HepG2 (cell line): ENCODE measurements at regions not wholly inside any gene's neighbourhood (a gene's known extent, or its start where the extent isn't known, plus 50 kb on each side); places are given as distances from the start of the nearest gene placed in this dataset.

Experiments used
- ARNT ChIP-seq: fragments of 450-650 bp; IDR thresholded peaks from 2 replicates; pipeline ENCODE4 v1.6.1; 2017
- ATF7 ChIP-seq, 2 experiments: fragments of 450-650 bp in 1 of 2; sonication (generic) in 1 of 2; formaldehyde crosslinking in 1 of 2; IDR thresholded peaks; 2 replicates each; pipeline versions ENCODE4 v1.4.0 to v1.6.1; 2016 to 2020; ENCODE audit warnings: antibody characterized with exemption in 1 of 2, mild to moderate bottlenecking in 1 of 2, missing genetic modification reagents in 1 of 2
- EP300 ChIP-seq, 3 experiments: sonication (generic) in 1 of 3; formaldehyde crosslinking in 1 of 3; IDR thresholded peaks; 2 replicates each; pipeline versions ENCODE4 v1.5.1 to v1.6.1; 2011 to 2020; ENCODE audit warnings: low read depth in 2 of 3, low read length in 2 of 3, borderline replicate concordance in 1 of 3, improper control_type of control experiment in 1 of 3, mild to moderate bottlenecking in 1 of 3, missing genetic modification reagents in 1 of 3, moderate library complexity in 1 of 3
- FOXJ3 ChIP-seq: sonication (generic); formaldehyde crosslinking; IDR thresholded peaks from 2 replicates; pipeline ENCODE4 v1.4.0; 2020; ENCODE audit warnings: missing genetic modification reagents, mild to moderate bottlenecking, borderline replicate concordance
- FOXK1 ChIP-seq: sonication (generic); formaldehyde crosslinking; IDR thresholded peaks from 2 replicates; pipeline ENCODE4 v1.4.0; 2020; ENCODE audit warnings: low read depth, missing genetic modification reagents, borderline replicate concordance
- MAX ChIP-seq: IDR thresholded peaks from 2 replicates; pipeline ENCODE4 v1.6.1; 2012; ENCODE audit warnings: inconsistent platforms
- MXI1 ChIP-seq: IDR thresholded peaks from 3 replicates; pipeline ENCODE4 v1.6.1; 2012; ENCODE audit warnings: low read depth, low read length, inconsistent platforms, borderline replicate concordance
- POLR2AphosphoS5 ChIP-seq: IDR thresholded peaks from 2 replicates; pipeline ENCODE4 v1.6.1; 2012; ENCODE audit warnings: low read depth, low read length
- REXO4 ChIP-seq: sonication (generic); formaldehyde crosslinking; IDR thresholded peaks from 2 replicates; pipeline ENCODE4 v1.8.0; 2022; ENCODE audit warnings: missing genetic modification reagents, mild to moderate bottlenecking, borderline replicate concordance
- ZNF253 ChIP-seq: sonication (generic); formaldehyde crosslinking; IDR thresholded peaks from 2 replicates; pipeline ENCODE4 v1.8.0; 2022; ENCODE audit warnings: mild to moderate bottlenecking, missing genetic modification reagents, borderline replicate concordance

- TF ChIP-seq POLR2AphosphoS5 (no peak), ATF7 (IDR thresholded peaks at IDR 0.05) (no peak), ATF7 (CRISPR knock-in tag; IDR thresholded peaks at IDR 0.05) (no peak), FOXK1 (CRISPR knock-in tag) (no peak), REXO4 (CRISPR knock-in tag) (no peak), ARNT (no peak), EP300 (IDR thresholded peaks at IDR 0.05; ENCODE audit: low read depth in 2 of 2, low read length in 2 of 2) (no peak), EP300 (CRISPR knock-in tag; IDR thresholded peaks at IDR 0.05; ENCODE audit: borderline replicate concordance) (no peak), MXI1 (no peak), FOXJ3 (CRISPR knock-in tag) (no peak), ZNF253 (CRISPR knock-in tag) (no peak), MAX (no peak)
Measured at GRCh38 chr2:41405441-41405840, 642.4 kb upstream of the PKDCC start.
